AG04449 (cell line): ENCODE measurements at regions not wholly inside any gene's neighbourhood (a gene's known extent, or its start where the extent isn't known, plus 50 kb on each side); places are given as distances from the start of the nearest gene placed in this dataset.
"Not testable (repeated sequence)": the region's sequence is repeated elsewhere in the genome, so short reads cannot be mapped to it uniquely, and the experiment has no call there.

ENCODE experiments used
- CTCF ChIA-PET: fragments of 350-600 bp; formaldehyde crosslinking; extraction: SDS; loops from one replicate; lab custom pipeline; 2021; ENCODE audit warnings: antibody characterized with exemption; lab: Yijun Ruan, JAX
- POLR2A ChIA-PET: fragments of 400-600, 350-600 bp; formaldehyde crosslinking; extraction: SDS; loops from one replicate; lab custom pipeline; 2020; ENCODE audit warnings: antibody characterized with exemption, inconsistent platforms; lab: Yijun Ruan, JAX
- DNase-seq: peaks from one replicate; pipeline ENCODE4 v3.0.0-alpha.2; 2010; ENCODE audit warnings: low read depth, low spot score
- H3K4me3 ChIP-seq: 2 replicates; pipeline ENCODE4 v1.5.1; 2011; ENCODE audit warnings: low read depth, mild to moderate bottlenecking, control low read depth, low read length
- CTCF ChIP-seq: IDR thresholded peaks from one replicate; pipeline ENCODE4 v1.5.1; 2011; ENCODE audit warnings: mild to moderate bottlenecking, moderate library complexity, low read length, control low read depth, inconsistent platforms; ENCODE audit not compliant: insufficient read depth; ENCODE audit errors: missing control alignments

- no peak overlapping the region for H3K4me3 ChIP-seq
- TF ChIP-seq CTCF: no peak
- DNase-seq: peak; percentile 9
- ChIA-PET POLR2A (no interaction called here), CTCF (no interaction called here)
Observed at GRCh38 chr5:84779186-84779585, 394.5 kb upstream of the EDIL3 start.

- CTCF ChIA-PET: no interaction called here
- no peak overlapping the region for H3K4me3 ChIP-seq
- TF ChIP-seq CTCF: no peak
- POLR2A ChIA-PET: no interaction called here
- no peak for DNase-seq
Observed at GRCh38 chr5:84764227-84764626, 379.5 kb upstream of the EDIL3 start.

GRCh38 chr5:84758008-84758407, 373.3 kb upstream of the EDIL3 start:
- TF ChIP-seq CTCF: no peak
- ChIA-PET POLR2A (no interaction called here), CTCF (no interaction called here)
- no peak for DNase-seq
- no peak overlapping the region for H3K4me3 ChIP-seq

- no peak for DNase-seq
- ChIA-PET POLR2A (no interaction called here), CTCF (no interaction called here)
- H3K4me3 ChIP-seq: no peak overlapping the region
- no peak for TF ChIP-seq CTCF
Observed at GRCh38 chr5:84752780-84753179, 368.1 kb upstream of the EDIL3 start.

GRCh38 chr5:84748313-84748712, 363.6 kb upstream of the EDIL3 start:
- CTCF ChIA-PET: no interaction called here
- H3K4me3 ChIP-seq: no peak overlapping the region
- POLR2A ChIA-PET: no interaction called here
- no peak for DNase-seq
- TF ChIP-seq CTCF: no peak

- DNase-seq, H3K4me3 ChIP-seq, POLR2A ChIA-PET: not testable (repeated sequence)
- CTCF ChIA-PET: interaction anchor here (0.6 kb wide), 1 partner anchor 24 kb away, joined by 4 read pairs; no protein-coding TSS in a partner anchor
Observed at GRCh38 chr5:84746280-84746679, 361.6 kb upstream of the EDIL3 start.

GRCh38 chr5:84741056-84741455, 356.4 kb upstream of the EDIL3 start:
- DNase-seq: no peak
- ChIA-PET POLR2A (no interaction called here), CTCF (interaction anchor here (1.0 kb wide), 1 partner anchor 276 kb away, joined by 3 read pairs; no protein-coding TSS in a partner anchor)
- H3K4me3 ChIP-seq: no peak overlapping the region
- TF ChIP-seq CTCF: no peak
